NCI-H345 treated with DMSO at 0.1 percent for 48 hours (cell line): ENCODE measurements at regions not wholly inside any gene's neighbourhood (a gene's known extent, or its start where the extent isn't known, plus 50 kb on each side); places are given as distances from the start of the nearest gene placed in this dataset.

Source experiments
- DNase-seq: peaks from one replicate; lab custom pipeline; 2025; ENCODE audit not compliant: unreplicated experiment; lab: John Stamatoyannopoulos, UW

DNA sequence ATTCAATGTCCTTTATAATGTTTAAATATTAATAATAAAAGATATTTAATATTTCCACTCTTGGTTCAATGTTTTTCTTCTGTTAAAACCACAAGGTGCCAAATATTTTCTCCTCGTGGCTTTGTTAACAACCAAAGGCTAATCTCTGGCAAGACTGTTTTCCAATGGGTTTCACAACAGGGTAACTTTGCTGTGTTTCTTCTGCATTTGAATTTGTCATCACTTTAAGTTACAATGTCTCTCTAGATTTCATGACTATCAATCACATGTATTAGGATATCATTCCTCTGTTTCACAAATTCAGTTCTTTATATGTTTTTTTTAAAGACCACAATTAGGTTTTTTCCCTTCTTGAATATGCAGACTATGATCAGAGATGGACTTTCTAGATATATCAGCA, 469.8 kb upstream of the ACVR2A start:
- DNase-seq = no peak

DNA sequence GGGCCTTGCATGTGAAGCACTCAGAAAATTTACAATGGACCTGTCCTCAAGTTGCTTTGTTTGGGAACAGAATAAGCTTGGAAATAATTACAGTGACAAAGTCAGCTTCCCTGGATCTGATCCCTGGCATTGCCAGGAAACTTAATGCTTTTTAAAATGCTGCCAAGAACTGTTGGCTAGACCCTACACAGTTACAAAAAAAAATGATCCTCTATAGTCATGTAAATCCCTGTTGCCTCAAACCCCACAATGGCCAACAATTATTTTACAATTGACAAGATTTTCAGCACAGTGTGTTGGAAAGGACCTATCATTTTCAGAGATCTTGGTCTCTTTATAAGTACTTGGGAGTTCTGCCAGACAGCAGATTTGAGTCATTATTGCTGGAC, 470.4 kb upstream of the ACVR2A start:
- peak; percentile 22 for DNase-seq

DNA sequence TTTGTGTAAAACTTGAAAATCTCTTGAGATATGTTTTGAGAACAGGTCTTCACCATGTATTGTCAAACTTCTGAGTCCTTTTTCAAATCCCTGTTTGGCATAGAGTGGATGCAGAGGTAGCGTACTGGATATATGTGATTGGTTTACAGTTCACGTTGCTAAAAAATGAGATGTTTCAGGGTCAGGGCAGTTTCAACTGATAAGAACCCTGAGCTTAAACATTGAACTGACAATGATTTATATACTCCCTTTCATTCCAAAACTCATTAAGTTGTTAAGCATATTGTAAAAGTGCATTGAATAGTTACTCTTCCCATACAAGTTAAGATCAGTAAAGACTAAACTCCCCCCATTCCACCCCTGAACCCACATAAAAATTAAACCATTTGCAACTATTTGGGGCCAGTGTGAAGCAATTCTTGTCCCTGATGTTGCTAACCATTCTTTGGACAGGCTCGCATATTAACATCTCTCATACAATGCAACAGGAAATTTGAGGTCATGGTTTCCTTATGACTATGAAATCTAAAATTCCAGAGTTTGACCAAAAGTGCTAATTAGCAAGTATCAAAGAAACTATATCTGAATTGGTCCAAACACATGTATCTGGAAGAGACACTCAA, 470.9 kb upstream of the ACVR2A start:
- no peak for DNase-seq

DNA sequence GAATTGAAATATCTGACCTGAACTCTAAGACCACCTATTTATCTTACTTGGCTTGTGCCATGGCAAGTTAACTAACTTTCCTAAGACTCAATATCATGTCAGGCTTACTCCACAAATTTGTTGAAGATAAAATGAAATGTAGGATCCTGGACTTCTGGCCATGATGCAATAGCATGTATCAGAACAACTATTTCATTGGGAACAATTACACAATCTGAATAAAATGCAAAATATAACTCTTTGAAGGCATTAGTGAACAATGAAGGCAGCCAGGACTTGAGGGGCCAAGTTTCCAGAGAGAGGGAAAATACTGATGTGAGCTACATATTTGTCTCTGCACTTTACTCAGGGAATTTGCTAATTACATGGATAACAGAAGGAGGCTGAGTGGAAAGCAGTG, 476.5 kb upstream of the ACVR2A start:
- DNase-seq = no peak

DNA sequence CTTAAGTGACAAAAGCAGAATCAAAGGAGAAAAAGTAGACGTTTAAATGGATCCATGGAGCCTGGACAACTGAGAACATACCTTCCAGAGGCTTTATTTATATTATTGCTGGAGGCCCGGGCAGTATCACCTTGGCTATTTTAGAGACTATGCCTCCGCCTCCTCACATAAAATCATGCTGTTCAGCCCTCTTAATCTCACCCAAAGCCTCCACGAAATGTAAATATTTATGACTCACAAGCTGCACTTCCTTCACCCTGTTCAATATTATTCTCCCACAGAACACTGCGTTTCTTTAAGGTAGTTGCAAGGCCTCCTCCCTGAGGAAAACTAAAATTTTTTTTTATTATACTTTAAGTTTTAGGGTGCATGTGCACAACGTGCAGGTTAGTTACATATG, 478.6 kb upstream of the ACVR2A start:
- no peak for DNase-seq

DNA sequence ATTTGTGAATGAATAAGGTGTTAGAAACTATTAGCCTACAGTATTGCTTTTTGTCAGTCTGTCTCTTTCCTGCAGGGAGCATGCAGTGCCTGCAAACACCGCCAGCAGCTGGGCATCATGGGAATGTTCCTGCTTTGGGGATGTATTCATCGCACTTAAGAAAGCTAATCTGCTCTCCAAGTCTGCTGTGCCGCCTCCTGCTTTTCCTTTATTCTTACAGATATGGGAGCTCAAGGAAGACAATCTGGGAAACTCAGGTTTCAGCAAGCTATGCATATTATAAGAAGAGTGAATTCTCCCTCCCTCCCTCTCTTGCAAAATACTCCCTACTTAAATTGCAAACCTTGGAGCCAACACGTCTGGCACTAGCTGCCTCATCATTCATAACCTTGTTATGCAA, 479.2 kb upstream of the ACVR2A start:
- no peak for DNase-seq

DNA sequence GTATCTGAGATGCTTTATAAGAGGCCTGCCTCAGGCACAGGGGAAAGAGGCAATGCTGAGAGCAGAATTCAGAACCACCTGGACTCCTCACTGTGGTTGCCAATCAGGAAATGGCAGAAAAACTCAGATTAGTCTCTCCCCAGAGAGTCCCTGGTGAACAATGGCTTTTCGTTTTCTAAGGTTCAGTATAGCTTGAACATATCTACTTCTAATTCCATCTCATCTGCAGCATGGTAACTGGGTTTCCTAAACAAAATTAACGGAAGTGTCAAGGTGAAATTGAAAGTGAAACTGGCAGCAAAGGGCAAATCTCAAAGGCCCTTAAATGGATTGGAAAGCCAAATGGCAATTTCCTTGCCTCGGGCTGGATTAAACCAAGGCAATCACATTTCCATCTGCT, 480.2 kb upstream of the ACVR2A start:
- no peak for DNase-seq

DNA sequence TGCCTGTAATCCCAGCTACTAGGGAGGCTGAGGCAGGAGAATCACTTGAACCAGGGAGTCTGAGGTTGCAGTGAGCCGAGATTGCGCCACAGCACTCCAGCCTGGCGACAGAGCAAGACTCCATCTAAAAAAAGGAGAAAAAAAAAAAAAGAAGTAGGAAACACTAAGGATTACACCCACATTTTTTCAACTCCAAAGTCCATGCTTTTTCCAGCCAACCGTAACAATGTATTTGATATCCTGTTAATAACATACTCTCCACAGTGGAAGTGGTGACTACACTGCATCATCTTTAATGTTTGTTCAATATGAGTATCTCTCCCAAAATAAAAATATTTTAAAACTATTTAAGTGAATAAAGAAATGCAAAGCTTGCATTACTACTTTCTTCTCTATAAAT, 481.6 kb upstream of the ACVR2A start:
- DNase-seq = no peak

DNA sequence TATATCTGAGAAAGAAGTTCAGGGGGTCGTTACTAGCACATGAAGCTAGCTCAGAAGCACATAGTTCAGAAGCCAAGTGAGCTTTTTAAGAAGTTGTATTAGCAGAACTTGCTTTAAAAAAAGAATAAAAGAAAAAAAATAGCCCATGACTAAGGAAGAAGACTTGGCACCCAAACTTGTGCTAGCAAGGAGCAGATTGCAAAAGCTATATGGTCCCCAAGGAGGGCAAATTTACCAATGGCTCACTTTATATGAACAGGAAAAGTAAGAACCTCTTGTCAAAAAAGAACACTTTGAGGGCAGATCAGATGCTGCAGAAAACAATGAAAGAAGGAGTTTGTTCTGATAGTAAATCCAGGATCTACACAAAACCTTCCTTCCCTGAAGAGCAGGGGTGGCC, 486.5 kb upstream of the ACVR2A start:
- DNase-seq = no peak

DNA sequence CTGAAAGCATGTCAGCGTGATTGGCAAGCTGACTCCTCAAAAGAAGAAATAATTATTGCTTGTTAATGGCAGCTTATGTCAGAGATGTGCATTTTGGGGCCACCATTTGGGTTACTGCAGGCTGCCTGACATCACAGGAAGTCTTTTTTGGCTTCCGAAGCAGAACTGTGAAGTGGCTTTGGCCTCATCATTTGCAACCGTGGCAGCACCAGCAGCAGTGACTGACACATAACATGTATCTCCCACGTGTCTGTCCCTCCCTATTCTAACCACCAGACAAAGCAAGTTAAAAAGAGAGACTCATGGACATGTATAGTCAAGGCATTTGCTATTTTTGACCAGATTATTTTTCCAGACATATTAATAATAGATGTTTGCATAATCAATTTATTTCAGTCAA, 488.7 kb upstream of the ACVR2A start:
- no peak for DNase-seq

DNA sequence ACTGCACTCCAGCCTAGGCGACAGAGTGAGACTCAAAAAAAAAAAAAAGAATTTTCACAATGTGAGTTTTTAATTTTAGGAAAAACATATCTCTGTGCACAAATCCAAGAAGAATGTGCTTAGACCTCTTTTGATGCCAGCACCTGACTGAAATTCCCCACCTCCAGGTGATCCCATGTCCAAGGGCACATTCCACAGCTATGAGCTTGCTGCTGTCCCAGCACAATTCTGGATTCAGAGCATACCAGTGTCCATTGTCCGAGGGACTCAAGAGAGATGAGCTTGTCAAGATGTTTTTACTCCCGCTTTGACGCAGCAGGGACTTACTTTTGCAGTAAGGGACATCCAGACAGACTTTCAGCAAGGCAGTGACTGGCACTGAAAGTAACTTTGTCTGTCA, 489.1 kb upstream of the ACVR2A start:
- DNase-seq = no peak

DNA sequence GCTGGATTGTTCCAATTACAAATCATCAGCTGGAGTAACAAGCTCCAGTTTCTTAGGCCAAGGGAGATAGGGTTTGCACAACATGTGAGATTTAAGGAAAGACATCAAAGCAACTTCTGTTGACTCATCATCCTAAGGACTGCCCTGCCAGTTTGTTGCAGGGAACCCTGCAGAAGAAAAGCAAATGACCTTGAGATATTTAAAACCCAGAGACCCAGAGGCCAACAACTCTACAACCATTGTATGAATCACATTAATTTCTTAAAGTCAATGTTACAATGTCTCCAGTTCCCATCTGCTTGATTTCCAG, 491.8 kb upstream of the ACVR2A start:
- no peak for DNase-seq

DNA sequence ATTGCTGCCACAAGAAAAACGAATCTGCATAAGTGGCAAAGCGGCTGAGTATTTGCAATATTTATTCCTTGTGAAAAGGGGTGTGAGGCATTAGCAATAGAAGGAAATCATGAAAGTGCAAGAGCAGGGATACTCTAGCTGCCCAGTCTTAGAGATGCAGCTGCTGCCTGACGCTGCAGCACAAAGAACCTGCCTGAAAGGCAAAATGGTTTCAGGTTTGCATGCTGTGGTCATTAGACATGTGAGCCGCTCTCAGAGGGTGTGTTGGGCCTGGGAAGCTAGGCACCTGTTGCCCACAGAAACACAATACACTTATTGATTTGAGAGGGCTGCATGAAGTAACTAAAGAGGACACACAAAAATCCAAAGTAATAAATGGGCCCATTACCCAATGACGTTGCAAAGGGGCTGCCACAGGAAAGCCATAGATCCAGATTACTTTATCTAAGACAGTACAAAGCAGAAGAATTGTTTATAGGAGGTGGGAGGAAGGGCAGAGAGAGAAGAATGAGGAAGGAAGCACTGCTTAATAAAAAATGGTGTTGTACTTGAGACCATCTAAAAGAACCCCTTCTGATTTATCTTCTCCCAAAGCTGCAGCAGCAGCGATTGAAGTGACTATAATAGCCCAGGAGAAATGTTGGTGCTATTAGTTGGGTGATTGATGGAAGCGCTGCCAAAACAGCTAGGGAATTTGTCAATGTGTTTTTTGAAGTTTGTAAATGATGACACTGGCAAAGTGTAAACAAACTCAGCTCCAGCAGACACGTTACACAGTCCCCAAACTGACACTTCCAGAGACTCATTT, 492.4 kb upstream of the ACVR2A start:
- peak; percentile 66 for DNase-seq

DNA sequence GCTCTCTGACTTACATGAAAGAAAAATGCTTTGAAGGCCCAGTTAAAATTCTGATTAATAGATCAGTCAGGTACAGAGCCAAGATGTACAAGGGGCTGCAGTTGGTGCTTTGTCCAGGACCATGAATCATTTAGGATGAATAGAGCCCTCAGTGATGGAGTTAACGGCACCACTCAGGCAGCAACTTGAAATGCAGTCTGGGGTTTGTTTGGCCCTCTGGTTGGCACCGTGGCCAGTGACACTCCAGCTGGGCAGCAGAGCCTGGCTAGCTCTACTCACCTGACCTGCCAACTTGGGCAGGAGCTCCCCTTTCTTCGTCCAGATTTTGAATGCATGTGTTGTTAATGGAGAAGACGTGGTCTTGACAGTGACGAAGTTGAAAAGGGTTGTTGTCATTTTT, 493.0 kb upstream of the ACVR2A start:
- no peak for DNase-seq

DNA sequence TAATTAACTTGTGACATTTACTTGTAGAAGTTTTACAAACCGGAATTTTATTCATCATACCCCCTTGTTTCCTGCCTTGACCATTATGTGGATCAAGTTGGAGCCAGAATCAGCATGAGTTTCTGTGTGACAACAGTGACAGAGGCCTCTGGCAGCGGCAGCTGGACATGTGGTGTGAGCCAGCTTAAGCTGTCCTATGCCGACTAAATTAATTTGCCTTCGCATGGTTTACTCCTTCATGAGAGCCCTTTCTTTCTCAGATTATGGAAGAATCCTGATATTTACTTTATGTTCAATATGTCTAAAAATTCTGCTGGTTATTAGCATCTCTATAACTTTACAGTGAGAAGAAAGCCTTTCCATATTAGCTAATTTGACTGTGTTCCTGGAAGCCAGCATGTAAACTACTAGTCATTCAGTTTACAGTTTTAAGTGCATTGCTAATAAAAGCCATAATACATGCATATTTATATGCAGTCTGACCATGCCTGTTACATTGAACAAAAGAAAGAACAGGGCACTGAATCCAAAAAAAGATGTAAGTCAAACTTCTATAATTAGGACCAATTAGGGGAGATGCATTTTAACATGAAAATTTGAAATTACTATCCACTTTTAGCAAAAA, 495.8 kb upstream of the ACVR2A start:
- no peak for DNase-seq

DNA sequence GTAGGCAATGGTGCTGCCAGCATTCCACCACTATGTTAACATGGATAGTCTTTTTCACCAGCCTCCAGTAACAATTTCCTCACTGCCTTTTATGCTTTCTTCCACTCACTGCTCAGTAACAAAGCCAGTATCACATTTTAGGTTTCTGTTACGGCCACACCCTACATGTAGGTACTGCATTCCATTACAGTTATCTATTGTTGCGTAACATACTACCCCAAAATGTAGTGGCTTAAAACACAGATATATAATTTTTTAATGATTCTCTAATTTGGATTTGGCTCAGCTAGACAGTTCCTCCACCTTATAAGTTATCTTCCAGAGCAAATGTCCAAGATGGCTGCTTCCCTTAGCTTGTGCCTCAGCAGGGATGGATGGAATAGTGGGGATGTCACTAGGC, 498.7 kb upstream of the ACVR2A start:
- DNase-seq = no peak

DNA sequence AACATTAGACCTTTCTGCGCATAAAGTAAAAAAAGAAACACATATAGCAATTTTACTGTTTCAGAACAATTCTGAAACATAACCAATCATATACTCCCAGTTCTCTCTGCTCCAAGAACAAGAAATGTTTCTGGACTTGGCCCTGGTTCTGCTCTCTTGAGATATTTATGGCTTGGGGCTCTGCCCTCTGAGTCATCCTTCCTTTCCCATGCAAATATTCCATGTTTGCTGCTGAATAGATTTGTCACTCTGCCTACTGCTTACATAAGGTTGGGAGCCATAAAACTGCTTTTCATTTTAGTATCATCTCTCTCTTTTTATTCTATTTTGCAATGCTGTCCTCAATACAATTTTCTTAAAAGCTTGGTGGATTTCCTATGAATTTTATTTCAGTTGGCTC, 499.6 kb upstream of the ACVR2A start:
- DNase-seq = no peak

DNA sequence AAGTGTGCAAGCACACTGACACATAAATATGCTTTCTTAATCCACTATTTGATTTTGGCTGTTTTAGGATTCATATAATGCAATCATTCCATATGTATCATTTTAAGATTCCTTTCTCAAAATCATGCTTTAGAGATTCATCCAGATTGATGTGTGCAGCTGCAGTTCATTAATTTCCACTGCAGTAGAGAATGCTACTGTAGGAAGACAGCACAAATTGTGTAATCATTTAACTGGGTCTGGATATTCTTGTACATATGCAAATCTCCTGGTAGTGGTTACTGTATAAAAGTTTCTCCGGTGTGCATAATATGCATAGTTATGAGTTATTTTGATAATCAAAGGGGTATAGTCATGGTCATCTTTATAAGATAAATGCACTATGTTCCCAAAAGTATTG, 502.5 kb upstream of the ACVR2A start:
- no peak for DNase-seq

DNA sequence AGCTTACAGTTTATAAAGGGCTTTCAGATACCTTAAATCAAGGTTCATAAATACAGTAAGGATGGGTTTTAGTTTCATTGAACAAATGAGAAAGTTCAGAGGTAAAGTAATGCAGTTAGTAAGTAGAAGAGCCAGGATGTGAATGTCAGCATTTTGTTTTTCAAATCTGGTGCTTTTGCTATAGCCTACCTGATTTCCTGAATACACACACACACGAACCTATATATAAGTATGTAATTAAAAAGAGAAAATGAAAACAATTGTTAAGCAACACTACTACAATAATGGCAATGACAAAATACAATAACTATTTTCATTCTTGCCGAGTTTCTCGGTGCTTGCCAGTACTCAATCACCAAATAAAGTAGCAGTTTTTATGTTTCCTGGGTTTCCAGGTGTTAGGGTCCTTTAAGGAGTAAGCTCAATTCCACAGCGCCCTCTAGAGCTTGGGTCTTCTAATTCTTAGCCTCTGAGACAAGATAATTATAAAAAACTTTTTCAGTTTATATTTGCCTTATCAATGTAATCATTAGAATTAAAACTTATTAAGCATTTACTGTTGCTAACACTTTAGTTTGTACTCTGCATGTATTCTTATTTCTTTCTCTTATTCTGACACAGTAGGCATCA, 512.9 kb upstream of the ACVR2A start:
- DNase-seq = peak; percentile 17

DNA sequence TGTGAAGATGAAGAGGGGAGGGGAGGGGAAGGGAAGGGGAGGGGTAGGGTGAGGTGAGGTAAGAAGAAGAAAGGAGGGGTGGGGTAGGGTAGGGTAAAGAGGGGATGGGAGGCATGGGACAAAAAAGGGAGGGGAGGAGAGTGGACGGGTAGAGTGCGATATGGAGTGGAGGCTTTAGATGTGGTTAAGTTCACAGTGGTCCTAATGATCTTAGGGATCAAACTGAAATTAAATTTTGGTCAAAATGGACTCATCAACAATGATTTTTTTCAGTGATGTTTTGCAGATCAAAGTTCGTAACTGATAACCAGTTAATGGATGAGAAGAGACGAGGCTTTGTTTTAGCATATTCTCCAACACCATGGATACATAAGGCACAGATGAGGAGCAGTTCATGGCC, 513.9 kb upstream of the ACVR2A start:
- no peak for DNase-seq

DNA sequence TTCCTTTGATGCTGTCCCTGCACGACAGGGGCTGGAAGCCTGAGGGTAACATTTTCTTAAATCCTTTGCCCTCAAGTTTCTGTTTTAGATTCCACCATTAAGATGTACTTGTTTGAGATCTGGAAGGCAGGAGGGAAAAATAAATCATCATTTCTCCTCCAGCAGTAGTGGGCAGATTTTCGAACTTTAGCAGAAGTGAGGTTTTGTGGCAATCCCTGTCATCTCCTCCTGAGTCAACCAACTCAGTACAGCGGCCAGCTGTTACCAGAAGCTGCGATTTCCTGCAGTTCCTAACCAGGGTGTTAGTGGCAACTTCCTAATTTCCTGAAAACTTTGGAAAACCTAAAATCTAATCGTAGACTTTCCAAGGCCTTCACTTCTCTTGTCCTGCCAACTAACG, 517.2 kb upstream of the ACVR2A start:
- DNase-seq = no peak

DNA sequence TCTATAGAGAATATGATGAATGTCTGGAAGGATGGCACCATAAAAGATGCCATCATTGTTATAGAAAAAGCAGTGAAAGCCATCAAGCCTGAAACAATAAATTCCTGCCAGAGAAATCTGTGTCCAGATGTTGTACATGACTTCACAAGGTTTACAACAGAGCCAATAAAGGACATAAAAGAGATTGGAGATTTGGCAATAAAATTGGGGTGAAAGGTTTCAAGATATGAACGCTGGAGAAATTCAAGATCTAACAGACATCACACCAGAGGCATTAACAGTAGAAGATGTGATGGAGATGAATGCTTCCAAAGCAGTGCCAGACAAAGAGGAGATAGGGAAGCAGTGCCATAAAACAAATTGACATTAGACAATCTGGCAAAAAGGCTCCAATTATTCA, 518.8 kb upstream of the ACVR2A start:
- DNase-seq = no peak
